NCI-H146 (cell line): ENCODE measurements at regions not wholly inside any gene's neighbourhood (a gene's known extent, or its start where the extent isn't known, plus 50 kb on each side); places are given as distances from the start of the nearest gene placed in this dataset.

Experiments used
- DNase-seq: peaks from one replicate; lab custom pipeline; 2025; lab: John Stamatoyannopoulos, UW

DNA sequence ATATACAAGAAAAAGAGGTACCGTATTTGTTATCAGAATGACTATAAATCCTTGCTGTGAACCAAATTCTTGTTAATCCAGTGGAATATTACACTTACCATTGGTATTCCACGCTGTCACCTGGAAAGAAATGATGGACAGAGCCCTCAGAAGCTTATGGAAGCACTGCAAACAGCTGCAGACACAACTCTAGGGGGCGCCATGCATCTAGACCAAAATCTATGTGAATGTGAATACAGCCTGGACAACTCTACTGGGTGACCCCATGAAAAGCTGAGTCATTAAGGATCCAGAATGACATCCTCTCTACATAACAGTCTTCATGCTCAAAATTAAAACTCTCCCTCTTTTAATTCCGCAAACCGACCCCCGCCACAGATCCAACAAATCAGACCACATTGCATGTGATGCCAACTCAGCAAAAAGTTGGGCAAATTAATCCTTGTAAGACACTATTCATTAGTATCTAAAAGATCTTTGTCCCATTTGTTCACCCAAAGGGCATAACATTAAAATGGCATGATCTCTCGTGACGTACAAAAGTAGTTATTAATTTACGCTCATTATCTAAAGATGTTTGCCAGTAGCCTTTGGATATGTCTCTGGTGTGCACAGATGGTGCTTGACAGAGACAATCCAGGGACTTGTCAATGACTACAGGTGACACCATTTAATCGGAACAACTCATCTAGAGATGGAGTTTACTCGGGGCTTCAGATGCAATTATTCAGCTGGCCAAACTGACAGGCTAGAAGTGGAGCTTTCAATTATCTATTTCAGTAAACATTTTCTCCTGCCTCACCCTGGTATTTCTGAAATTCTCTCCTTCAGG is 552.7 kb upstream of the PSMD7 start:
- DNase-seq: no peak

DNA sequence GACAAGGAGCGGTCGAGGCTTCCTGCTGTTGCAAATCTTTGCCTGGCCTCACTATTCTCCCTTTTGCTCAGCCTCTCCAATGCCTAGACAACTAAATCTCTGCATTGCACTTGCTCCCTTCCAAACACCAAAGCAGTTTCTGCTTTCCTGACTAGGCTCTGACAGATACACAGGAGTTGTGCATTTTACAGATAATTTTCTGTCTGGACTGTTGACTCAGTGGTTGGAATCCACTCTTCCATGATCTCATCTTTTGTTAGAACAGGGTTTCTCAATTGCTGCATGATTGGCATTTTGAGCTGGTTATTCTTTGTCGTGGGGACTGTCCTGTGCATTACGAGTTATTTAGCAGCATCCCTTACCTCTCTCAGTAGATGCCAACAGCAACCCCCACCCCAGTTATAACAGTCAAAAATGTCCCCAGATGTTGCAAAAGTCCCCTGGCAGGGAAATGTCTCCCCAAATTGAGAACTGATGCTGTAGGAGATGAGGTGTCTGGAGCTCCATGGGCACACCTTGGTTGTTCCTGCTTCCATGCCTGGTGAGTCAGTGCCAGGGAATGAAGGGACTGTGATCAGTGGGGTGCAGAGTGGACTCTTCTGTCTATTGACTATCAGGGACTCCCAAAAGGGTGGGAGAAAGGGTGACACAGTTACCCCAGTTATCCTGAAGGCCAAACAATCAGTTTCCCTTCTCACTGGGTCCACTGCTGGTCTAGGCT is 557.4 kb upstream of the PSMD7 start:
- DNase-seq: no peak

DNA sequence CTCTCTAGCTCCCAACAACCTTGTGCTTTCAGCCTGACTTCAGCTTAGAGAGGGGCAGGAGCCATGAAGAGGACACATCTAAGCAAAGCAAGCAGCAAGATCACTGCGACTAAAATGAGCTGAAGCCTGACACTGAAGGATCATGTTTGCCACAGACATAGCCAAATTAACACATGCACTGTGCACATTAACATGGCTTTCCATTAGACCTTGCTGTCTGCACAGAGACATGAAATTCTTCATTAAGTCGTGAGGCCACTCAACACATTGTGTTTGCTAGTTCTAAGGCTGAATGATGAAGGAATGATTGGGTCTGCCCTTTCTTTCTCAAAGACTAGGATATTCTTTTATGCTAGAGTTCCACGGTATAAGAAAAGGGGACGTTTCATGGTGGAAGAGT is 558.3 kb upstream of the PSMD7 start:
- no peak for DNase-seq

DNA sequence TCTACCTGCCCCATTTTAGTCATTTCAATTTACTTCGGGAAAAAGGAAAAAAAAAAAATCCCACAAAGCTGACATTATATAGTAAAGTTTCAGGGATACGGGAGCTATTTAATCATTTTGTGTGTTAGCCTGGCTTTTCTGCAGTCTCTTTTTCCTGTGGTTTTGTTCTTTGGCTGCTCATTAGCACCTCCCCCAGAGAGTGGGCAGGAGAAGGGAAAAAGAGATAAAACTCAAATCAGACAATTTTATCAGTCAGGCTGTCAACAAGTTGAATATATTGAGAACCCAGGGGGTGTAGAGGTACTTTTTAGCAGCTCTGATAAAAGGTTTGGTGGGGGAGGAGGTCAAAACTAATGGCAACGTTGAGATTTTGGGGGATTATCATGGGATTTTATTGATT is 559.0 kb upstream of the PSMD7 start:
- no peak for DNase-seq

DNA sequence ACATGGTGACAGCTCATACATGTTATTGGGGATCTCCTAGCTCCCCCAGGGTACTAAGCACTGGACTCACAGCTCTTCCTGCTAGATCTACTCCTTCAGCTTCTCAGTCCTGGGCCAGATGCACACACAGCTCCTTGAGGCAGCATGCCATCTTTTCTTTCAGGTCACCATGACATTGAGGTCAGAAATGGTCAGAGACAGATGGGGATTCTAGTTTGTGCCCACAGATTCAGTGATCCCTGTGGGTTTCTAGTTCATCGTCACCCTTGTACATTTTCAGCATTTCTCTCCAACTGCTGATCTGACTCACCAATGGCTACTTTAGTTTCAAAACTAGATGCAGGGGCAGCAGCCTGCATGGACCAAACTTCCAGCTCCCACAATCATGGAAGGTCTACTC is 560.7 kb upstream of the PSMD7 start:
- DNase-seq: no peak

DNA sequence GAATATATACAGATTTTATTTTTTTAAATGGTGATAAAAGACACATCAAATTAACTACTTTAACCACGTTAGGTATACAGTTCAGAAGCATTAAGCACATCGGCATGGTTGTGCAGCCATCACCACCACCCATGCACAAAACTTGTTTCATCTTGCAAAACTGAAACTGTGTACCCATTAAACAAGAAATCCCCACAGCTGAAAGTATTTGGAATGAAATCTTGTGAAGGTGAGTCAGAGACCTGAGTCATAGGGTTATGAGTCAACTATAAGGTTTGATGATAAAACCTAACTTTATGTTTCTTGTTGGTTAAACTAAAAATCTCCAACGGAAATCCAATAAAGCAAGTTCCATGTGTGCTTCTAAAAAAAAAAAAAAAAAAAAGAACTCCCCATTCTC is 561.6 kb upstream of the PSMD7 start:
- no peak for DNase-seq

DNA sequence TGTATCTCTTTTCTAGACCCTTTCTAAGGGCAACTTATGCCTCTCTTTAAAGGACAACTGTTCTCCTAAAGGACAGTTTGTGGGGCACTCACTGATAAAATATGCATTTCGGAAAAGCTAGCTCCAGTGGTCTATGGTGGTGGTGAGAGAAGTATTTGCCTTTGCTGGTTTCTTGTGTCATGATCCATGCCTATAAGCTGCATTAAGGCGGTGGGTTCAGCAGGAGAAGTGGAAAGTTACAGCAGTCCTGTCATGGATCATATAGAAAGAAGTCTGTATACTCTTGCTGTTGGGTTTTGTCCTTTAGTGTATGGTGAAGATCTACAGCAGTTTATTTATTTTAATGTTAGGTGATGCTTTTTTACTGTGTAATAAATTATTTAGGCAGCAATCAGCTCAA is 563.9 kb upstream of the PSMD7 start:
- no peak for DNase-seq

DNA sequence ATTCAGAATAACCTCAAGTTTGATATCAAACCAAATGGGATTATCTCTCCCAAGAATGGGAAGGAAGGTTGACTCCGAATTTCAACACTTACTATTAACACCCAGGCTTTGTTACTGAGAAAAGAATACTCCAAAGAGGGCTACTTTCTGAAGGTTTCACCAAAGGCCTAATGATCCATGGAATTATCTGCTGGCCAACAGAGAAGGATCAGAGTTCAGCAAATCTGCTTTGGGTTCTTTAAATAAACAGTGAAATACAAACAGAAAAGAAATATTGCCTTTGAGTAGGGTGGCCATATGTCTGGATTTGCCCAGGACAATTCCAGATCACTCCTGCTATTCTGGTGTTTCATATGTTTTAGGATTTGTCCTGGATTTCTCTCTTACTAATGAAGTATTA is 564.5 kb upstream of the PSMD7 start:
- DNase-seq: no peak

DNA sequence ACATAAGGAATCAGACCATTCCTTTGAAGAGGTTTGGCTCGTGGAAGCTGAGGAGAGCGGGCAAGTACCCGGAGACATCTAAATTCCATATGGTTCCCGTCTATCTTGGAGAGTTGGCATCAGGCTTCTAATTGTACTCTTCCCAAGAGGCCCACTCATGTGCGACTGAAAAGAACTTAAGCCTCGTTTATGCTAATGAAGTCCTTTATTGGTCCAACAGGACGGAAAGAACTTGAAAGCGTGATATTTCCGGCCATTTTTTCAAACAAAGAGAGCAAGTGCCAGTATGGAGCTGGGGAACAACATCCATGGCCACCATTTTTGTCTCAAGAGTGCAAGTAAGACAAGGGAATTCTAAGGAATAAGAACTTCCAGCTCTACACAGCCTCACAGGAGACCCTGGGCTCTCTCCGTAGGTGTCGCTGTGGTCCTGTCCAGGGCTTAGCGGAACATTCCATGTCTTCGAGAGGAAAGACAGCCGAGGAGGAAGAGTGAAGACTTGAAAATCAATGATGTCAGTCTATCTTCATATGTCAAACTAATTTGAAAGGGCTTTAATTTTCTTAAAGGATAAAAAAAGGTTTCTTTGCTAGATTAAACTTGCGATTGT is 566.0 kb upstream of the PSMD7 start:
- DNase-seq: no peak

DNA sequence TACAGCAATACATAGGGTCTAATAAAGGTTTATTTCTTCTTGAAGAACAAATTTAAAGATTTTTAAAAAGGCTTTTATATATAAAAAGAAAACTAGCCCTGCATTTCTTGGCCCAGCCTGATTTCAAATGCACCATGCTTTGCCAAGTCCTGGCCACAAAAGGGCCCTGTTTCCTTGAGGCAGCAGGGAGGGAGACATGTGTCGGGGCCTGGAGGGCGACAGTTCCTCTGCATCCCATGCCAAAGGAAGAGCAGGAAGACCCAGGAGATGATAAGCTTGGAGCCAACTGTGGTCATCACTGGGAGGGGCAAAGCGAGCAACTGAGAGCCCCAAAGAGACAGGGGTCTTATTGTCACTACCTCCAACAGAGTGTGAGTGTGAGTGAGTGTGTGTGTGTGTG is 571.5 kb upstream of the PSMD7 start:
- DNase-seq: no peak

DNA sequence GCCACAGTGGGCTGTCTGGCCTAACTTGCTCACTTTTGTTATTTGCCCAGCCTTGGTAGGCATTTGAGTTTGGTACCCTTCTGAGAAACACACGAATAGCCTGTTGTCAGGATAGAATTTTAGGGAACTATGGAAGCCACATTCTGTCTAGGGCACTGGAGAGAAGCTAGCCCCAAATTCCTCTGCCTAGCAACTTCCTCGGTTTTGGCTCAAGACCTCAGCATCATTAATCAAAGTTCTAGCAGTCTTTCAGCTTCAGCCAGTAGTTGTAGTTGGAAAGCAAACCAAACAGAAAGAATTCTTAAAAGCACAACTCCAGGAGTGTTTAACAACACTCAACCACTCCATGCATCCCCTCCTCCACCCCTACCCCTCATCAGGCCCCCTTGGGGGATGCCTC is 572.1 kb upstream of the PSMD7 start:
- no peak for DNase-seq

DNA sequence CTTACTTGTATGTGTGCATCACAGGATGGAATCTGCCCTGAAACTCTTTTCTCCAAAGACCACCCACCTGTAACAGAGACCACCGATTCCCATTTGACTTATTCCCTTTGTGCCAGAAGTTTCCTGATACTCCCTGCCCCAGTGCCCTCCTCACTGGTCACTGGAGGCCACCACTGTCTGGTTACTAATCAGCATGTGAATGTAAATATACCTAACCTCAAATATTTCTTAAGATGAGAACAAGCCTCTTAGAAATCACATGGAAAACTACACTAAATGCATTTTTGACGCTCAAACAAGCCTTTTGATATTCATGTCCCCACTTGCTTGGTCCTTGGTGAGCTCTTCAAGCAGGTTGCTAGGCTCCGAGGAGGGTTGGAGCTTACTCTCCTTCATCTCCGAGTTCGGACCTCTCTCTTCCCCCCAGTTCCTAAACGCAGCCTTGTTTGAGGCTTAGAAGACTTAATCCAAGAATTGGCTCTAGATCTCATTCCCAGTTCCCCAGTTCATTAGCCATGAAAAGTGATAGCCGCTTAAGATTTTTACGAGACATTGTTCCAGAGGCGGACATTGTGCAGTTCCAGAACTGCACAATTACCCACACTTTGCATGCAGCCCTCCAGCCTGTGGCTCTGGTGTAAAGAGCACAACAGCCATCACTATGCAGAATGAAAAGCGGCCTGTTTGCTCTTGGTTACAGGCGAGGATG is 579.2 kb upstream of the PSMD7 start:
- DNase-seq: no peak

DNA sequence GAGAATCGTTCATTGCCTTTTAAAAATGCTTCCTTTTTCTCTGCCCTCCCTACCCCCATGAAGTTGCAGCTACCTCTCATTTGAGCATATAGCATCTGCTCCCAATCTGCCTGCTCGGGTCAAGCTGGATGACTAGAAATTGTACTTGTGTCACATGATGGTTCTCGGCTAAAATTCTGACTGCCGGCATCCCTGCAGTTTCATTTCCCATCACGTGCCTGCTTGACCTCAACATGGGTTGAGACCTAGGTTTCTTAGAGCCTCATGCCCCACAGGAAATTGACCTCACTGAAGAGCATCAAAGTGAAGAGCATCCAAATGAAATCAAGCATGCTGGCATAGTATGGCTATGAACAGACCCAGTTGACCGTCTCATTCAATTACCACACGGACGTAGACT is 581.6 kb upstream of the PSMD7 start:
- DNase-seq: no peak

DNA sequence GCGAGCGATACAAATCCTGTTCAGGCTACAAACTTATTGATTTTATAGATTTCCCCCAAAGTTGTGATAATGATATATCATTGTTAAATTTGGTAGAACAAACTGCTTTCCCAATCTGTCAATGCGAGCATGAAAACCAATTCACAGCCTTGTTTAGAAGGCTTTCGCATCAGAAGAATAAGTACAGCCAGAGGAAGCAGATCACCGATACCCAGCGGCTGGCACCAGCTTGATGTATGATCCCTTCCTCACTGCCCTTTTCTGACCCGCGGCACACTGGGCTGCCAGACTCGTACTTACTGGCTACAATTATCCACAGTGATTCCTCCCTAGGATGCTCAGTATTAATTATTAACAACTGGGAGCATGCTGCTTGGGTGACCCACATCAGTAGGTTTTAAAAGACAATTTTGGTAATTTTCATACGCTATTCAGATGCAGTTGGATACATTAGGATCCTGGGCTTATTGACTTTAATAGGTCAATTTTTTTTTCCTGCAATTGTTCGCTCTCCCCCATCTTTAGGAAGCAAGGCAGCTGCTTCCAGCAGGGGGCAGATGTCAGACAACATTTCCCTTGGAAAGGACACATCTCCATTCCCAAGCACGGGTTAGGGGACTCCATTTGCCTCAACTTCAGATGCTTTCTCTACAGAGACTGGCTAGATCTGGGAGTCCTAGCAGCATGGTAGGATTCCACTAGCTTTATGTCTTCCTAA is 582.7 kb upstream of the PSMD7 start:
- DNase-seq: no peak

DNA sequence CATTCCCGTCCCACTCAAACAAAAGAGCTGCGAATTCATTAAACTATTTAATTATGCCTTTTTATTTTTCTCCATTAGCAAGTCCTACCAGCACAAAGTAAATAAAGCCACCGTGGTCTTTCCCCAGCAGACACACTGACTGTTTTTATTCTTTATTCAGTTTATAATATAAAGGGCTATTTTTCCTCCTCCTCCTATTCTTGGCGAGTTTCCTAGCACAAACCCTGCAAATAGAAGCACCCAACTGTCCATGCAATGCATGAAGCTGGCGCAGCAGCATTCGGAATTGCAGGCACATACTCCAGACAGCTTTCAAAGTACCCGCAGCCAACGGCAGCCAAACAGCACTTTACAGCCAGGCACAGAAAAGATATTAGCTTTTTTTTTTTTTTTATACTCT is 583.4 kb upstream of the PSMD7 start:
- no peak for DNase-seq

DNA sequence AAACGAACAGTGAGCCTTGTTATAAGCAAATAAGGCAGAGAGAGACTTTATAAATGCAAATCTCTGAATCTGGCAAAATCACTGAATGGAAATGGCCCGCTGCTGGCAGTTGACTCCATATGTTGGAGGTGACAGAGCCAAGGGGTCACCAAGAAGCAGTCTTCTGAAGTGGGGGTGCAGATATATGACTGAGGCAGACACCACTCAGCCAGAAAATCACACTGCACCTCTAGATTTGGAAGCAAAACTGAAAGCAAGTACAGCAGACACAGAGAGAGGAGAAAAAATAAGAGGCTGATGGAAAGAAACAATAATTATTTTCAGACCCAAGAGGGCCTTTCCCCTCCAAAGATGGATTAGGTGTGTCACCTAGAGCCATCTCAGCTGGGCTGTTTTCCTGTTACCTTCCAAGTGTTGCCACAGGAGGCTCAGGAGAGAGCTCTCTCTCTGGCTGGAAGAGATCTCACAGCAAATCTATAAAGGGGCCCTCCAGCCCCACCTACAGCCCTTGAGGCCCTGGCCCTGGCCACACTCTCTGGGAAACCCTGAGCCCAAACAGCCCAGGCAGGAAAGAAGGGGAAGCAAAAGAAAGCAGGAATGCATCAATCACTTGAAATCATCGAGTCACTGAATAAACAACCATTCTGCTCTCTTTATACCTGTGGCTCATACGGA is 585.1 kb upstream of the PSMD7 start:
- DNase-seq: no peak

DNA sequence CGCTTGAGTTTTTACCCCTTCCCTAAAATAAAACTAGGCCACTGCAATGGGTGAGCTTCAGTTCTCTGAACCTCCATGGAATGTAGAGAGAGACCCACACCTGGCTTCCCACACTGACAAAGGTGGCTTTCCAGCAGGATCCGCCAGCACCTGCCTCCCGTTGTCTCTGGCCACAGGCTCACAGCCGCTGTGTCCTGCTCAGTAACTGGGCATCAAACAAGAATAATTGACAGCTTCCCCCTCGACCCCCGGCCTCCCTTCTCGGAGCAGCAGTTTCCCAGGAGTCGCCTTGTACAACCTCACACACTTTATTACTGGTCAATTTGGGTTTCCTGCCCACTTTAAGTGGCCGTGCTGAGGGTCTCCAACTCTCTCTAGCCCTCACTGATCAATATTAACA is 586.1 kb upstream of the PSMD7 start:
- DNase-seq: no peak

DNA sequence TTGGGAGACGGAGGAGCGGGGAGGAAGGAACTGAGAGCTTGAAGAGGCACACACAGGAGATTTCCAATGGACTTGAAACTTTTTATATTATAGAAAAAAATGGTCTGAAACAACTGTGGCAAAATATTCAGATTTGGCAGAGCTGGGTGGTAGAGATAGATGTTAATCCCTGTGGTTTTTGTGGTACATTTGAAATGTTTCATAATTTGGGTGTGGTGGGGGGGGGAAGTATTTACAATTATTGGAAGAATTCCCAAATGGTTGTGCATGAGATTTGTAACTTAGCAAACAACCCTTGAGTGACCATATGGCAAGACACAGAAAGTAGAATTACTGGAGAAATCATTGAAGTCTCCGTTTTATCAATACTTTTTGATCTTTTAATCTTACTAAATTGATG is 588.8 kb upstream of the PSMD7 start:
- no peak for DNase-seq

DNA sequence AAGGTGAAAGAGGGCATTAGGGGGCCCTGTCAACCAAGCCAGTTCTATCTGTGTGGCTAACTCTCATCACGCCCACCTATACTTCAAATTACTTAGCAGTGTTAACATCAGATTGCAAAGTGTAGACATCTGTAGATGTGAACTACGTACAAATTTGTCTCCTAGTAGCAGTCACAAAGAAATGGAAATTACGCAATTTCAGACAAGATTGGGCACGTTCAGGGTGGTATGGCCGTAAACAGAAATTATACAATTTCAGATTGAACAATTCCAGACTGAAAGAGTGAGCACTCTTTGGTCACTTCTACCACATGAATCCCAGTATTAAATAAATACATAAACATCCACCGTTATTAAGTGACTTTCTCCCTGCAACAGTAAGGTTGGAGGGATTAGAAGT is 592.7 kb upstream of the PSMD7 start:
- DNase-seq: no peak

DNA sequence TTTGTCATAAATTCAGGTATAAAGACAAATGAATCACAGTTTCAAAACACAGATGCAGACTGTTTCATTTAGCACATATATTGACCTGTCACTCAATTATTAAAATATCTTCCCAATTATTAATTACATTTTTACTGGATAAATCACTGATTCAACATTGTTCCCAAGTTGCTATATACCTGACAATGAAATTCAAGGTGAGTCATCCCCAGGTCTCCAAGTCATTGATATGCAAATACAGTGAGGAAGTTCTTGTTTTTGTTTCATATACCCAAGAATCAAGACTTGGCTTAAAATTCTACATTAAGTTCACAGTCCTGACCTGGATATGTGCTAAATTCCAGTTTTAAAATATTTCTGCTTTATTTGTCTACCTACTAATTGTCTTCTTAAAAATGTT is 599.3 kb upstream of the PSMD7 start:
- no peak for DNase-seq

DNA sequence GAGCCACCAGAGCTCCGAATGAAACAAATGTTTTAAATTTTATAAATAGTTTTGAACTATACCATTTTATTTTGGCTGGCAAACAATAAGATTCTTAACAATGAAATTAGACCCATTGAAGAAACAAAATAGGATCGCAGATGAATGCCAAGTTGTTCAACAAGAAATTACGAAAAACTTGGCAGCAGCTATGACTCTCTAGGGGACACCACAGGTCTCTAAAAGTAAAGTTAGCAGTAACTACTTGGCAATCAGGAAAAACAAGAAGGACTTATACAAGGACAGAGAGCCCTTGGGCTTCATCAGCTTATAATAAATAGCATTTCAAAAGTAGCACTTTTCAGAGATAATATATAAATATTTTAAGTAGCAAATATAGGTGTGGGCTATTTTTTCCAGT is 603.8 kb upstream of the PSMD7 start:
- no peak for DNase-seq

DNA sequence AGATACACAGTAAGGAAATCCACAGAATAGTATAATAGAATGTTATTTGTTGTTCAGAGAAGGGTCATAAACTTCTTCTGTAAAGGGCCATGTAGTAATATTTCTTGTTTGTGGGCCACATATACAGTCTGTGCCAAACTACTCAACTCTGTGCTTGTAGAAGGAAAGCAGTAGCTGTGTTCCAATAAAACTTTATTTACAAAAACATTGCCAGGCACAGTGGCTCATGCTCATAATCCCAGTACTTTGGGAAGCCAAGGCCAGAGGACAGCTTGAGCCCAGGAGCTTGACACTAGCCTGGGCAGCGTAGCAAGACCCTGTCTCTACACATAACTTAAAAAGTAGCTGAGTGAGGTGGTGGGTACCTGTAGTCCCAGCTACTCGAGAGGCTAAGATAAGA is 612.8 kb upstream of the PSMD7 start:
- DNase-seq: no peak
